ENCODE measurements at regions not wholly inside any gene's neighbourhood (a gene's known extent, or its start where the extent isn't known, plus 50 kb on each side); places are given as distances from the start of the nearest gene placed in this dataset.

DNA sequence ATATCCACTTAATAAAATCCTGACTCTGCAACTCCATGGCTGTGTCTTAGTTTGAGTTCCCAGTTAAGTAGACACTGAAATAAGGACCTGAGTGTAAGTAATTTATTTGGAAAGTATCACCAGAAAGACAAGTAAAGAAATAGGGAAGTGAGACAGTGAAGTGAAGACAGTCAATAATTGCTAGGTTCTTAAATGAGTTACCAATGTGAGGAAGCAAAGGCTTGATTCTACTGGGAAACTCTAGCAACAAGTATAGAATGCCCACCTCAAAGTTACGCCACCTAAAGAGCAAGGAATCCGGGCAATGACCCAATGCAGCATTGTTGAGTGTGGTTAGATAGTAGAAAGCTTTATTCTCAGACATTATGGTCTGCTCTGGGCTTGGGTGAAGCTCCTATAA, 383.9 kb downstream of the TLR4 start:
- DNase-seq, result no peak

DNA sequence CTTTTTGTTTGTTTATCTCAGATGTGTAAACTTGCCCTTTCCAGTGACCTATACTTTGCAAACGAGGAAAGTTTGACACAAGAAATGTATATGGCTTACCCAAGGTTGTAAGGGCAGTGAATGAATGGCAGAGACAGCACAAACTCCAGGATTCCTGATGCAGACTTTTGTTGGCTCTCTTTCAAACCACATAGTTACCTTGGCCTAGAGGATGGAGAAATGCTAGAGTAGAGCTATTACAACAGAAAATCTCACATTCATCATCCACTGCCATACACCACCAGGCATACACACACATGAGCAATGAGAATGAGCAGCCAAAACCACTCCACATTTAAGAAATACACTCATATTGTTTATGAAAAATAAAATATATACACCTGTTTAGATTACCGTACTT, 387.0 kb downstream of the TLR4 start:
- DNase-seq, result no peak

DNA sequence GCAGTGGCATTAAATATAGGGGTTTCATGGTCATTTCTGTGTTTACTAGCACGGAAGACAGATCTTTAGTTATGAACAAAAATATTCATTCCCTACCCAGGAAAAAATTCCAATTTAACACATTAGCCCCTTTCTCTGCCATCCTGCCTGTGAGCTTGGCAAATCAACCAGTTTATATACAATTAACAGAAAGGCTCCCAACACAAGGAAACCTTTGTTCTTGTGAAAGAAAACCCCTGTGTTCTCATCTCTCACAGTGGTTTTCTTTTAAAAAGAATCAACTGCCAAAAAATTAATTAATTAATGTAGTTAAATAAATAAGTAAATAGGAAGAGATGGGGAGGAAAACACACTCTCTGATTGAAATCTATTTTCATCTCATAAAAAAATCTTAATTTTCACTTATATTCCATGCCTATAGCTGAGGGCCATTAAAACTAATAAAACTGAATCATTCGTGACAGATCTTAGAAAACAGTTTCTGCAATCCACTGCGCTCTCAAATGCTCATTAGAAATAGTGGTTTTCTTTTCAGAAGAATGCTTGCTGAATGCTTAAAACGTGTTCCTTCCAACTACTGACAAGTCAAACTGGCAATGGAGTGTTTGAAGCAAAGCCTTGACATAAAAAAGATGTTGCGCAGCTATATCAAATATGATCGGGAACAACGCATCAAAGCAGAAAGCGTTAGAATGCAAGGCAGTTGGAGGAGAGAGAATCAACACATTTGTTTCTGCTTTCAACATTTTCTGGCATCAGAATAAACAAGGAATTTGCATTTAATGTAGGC, 387.7 kb downstream of the TLR4 start:
- no peak for DNase-seq

DNA sequence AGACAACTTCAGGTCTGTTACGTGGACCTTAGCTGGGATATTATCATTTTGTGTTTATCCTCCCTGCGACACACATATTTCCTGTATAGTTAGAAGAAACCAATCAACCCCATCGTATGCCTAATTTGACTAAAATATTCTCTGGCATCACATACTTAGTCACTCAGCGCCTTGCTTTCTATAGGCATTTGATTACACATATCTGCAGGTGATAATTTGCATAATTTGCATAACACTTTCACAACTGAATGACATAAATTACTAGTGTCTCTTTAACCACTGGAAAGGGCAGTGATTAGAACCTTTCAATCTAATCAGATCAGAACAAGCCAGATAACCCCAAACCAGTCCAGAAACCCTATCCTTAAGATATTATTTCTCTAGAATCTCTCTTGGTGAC, 390.2 kb downstream of the TLR4 start:
- DNase-seq, result peak; percentile 6

DNA sequence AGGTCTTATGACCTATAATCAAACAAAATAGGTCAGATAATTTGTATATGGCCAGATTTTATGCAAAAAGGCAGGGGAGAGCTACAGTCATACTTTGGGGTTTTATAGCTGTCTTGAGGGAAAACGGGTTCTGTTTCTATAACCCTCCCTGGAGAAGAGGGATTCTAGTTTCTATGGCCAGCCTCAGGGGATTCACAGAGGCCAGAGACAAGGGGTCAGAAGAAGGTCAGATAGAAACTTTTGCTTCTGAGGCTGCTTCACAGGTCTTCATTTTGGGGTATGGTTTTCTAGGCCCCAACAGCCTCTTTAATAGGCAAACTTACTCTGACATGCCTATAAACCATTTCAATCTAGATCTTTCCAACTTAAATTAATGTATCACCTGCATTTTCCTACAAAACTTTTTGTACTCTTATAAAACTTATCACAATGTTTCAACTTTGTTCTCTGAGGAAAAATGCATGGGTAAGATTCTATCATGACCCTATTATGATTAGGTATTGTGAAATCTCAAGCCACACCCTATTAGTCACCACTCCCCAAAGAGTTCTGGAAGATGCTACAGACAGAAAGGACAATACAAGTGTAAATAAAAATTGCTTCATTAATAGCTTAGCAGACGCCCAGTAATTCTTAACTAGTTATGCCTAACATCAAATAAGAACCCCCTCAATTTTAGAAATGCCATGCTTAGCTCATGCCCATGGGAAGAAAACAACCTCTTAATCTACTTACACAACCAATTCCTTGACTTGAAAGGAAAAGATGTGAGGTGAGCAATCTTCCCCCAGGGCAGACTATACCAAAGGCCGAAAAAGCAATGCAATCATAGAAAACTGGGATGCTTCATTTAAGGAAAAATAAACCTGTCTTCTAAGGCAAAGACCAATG, 396.6 kb downstream of the TLR4 start:
- no peak for DNase-seq

DNA sequence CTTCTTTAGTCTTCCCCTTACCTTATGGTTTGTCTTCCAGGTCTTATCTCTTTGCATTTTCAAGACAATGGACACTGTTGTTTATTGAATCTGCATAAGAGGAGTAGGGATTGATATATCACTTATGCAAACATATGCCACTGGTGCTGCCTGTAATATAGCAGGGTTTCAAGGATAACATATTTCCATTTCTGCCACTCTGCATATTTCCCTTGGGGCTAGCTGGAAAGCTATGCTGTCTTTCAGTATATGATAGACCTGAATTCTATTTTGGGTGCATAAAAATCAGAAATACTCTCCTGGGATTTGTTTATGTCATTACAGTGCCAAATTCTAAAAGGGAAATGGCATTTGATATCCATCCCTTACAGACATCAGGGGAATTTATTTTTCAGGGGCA, 400.2 kb downstream of the TLR4 start:
- peak; percentile 56 for DNase-seq

DNA sequence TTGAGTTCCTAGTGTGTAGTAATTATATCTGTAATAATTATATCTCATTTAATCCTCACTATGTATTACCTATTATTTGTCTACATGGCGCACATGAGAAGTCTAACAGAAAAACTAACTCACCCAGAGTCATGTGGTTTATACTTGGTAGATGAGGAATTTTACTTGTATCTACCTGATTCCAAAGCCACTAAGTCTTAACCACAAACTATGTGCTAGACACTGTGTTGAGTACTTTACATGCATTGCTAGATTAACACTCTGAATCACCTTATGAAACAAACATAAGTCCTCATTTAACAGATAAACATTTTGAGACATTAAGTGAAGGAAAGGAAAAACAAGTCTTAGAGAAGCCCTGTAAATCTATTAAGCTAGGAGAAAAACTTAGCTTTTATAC, 404.8 kb downstream of the TLR4 start:
- DNase-seq, result no peak

DNA sequence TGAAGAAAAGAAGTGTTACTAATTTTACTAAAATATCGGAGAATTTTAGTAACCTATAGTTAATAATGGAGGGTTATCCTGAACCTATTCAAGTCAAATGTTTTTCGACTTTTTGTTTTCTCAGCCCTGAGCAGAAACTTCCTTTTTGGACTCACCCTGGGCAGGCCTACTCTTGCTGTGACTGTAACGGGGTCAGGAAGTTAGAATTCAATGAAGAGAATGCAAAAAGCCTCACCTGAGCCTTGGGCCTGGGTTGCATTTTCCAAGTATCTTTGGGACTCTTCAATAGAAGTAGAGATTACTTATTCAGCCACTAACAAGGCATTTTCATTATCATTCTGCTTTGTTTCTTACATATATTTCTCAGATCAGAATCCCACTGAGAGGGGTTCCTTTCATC, 405.3 kb downstream of the TLR4 start:
- no peak for DNase-seq

DNA sequence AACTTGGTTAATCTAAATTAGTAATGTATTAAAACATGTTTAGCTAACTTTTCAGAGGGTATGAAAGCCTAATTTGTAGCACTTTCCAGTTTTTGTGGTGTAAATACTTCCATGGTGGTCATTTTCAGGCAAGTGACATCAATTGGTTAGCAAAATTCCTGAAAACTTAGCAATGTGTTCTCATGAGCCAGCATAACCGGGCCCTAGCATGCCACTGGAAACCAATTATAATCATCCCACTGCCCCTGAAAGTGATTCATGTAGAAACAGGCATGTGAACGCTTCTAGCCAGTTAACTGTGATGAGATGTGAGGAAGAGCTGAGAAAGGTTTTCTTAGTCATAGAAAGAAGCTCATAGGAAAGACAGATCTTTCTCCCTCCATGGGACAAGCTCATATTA, 417.2 kb downstream of the TLR4 start:
- no peak for DNase-seq

DNA sequence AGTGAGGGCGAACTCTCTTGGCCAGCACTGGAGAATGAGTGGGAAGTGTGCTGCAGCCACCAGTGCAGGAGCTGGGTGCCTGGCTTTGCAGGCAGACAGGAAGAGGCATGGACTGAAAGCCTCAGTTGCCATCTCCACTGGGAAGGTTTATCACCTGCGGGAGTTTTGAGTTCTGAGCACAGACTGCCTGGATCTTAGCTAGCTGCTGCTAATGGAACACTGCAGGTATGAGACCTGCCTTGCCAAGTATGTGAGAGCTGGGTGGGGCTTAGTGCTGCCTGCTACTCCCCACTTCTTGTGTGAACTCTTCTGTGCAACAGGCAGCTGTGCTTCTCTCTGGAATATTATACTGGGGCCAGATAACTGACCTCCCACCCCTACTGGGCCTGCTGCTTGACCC, 424.1 kb downstream of the TLR4 start:
- no peak for DNase-seq

DNA sequence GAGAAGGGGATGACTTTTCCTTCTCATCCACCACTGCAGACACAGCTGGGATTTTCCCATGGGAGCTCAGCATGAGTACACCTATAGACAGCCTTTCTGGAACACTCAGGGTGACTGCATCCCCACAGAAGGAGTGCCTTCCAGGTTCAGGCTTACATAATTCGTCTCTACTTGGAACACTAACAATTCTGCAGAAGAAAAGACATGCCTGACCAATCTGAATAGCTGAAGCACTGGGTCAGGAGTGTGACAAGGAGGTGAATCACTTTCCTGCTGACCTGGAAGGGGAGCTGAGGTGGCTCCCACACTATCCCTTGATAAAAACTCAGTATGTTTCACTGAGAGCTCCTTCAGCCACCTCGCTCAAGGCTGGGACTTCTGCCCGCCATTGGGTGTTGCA, 425.3 kb downstream of the TLR4 start:
- DNase-seq, result no peak

DNA sequence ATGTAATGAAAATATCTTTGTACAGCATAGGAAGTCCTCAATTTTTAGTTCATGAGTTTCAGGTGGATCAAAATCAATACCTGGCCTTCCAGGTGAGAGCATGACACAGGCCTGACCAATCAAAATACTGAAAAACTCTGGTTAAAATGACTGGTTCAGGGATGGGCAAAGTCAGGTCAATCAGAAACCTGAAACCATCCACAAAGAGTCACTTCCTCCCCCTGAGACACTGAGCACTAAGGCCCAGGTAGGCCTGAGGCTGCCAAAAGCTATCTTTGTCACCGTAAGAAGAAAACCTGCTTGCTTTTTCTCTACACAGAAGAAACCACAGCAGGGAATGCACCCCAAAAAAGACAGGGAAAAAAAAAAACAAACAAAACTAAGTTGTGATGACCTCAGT, 444.8 kb downstream of the TLR4 start:
- no peak for DNase-seq

DNA sequence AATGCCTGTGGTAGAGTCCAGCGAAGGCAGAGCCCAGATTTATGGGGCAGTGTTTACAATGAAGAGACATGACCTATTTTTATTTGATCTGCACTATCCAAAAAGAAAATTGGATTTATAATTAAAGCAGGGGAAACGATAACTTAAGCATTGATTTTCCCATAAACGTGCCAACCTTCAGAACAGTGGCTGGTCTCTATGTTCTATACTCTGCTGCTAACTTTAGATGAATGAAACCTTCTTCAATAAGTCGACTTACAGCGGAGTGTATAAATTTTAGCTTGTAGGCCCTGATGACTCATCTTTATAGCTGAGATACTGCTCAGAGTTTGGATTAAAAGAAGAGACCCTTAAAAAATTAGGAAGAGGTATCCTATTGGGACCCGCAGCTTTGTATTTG, 452.6 kb downstream of the TLR4 start:
- DNase-seq, result no peak

DNA sequence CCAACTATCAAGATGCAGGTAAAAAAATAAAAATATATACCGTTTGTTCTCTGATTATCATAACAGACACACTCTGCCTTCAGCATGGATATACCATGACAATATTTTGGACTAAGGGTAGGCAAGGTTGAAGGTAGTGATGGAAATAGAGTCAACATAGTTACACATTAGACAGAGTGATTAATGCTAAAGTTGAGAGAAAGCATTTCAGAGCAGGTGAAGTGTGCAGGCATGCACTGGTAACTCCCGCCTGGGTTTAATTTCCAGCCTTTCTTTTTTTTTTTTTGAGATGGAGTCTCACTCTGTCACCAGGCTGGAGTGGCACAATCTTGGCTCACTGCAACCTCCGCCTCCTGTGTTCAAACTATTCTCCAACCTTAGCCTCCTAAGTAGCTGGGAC, 458.5 kb downstream of the TLR4 start:
- no peak for DNase-seq

DNA sequence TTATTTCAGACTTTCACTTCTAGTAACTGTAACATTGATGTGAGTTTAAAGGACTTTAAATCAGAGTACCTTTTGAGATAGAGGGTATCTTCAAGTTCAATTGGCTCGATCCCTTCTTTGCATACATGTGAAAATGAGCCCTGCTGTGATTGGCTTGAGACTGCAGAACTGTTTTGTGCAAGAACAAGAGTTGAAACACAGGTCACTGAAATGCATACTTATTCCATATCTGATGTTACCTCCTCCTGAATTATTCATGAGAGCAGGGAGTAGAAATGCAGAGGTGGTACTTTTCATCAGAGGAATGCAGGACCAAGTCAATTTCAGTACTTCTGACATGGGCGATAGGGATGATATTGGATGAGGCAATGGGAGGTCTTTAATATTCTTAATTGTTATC, 459.5 kb downstream of the TLR4 start:
- no peak for DNase-seq

DNA sequence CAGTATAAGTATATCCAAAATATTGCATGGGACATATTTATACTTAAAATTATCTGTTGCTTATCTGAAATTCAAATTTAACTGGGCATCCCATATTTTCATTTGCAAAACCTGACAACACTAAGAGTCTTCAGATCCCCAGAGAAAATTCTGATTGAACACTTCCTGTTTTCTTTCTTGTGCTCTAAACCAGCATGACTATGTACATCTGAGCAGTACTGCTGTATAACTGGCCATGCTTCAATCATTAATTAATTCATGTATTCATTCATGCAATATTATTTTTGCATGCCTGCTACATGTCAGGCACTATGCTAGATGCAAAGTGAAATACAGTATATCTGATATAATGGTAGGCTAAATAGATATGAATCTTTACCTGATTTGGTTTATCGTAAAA, 461.2 kb downstream of the TLR4 start:
- no peak for DNase-seq

DNA sequence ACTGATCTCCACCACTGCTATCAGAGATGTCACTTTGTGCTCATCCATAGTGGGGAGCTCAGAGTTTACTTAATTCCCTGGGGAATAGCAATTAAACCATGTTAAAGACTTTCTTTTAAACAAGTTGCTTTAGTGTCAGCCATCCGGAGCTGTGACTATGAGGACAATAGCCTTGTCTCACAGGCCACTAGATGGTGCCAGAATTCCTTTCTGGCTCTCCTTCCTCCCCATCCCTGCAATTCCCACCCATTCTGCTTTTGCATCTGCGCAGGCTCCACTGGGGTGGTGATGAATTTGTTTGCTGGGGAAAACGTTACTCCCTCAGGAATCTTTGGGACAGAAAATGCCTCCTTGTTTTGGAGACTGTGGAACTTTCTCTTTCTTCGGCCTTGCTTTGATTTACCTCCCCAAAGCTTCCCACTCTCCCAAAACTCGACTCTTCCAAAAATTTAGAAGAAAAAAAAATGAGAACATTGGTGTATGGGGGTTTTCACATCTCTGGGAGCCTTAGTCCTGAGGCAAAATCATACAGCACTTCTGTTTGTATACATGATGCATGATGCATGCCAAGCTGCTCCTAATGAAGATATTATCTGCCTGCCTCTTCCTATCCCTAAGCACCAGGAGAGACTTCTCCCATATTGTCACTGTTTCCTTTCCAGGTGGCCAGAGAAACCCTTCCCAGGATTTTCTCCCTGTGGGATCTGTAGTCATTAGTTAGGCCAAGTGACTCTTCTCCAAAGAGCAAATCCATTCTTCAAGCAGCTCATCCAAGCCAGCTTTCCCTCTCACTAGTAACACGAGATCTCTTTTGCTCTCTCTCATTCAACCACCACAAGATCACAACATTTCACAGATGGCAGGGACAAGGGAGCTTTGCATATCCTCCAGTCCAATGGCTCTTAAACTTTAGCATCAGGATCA, 466.1 kb downstream of the TLR4 start:
- peak; percentile 18 for DNase-seq

DNA sequence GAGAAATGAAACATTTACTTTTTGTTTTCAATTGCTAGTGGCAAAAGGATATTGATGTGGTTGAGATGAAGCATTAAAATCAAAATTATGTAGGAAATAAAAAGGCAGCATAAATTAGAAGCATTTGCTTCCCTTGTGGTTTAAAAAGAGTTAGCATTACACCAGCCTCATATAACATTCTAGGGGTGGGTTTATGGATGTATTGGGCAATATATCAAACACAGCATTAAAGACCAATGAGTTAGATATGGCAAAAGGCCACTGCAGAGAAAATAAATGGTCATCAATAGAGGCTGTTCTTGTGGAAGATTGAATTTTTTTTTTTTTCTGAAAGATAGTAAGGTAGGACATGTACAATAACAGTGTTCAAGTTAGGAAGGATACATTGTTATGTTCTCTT, 473.0 kb downstream of the TLR4 start:
- DNase-seq, result no peak

DNA sequence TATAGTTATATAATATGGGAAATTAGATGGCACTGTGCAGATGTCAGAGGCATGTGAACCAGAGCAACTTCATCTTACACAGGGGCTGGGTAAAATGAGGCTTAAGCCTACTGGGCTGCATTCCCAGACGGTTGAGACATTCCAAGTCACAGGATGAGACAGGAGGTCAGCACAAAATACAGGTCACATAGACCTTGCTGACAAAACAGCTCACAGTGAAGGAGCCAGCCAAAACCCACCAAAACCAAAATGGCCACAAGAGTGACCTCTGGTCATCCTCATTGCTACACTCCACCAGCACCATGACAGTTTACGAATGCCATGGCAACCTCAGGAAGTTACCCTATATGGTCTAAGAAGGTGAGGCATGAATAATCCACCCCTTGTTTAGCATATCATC, 479.4 kb downstream of the TLR4 start:
- DNase-seq, result no peak

DNA sequence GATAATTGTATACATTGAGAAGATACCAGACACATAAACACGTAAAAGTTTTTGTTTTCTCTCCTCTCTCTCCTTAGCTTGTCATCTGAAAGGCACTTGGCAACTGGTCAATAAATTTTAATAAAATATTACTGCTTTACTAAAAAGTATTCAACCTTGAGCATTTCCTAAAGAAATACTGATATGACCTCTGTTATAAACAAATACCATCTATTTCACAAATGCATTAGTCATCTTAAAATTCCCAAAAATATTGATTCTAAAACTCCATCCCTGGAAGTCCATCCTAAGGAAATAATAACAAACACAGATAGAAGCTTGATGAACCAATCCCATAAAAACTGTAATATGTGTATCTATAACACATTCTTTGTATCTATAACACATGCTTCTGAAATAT, 483.2 kb downstream of the TLR4 start:
- DNase-seq, result no peak

DNA sequence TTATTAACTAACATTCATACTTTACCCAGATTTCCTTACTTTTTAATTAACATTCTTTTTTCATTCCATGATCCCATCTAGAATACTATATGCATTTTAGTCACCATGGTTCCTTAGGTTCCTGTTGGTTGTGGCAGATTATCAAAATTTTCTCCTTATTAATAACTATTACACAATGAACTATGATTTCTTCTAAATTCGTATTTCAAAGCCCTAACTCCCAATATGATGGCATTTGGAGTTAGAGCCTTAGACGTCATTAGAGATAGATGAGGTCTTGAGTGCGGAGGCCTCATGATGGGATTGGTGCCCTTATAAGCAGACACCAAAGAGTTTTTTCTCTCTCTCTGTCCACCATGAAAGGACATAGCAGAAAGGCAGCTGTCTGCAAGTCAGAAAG, 485.4 kb downstream of the TLR4 start:
- DNase-seq, result no peak

DNA sequence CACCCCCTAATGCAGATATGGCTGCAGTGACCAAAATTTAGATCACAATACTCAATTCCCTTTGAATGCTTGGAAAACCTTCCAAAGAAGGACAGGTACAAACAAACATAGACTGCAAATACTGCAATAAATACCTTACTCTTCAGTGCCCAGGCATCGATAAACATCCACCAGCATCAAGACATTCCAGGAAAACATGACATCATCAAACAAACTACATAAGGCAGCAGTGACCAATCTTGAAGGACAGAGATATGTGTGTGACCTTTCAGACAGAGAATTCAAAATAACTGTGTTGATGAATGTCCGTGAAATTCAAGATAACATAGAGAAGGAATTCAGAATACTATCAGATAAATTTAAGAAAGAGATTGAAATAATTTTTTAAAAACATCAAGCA, 488.6 kb downstream of the TLR4 start:
- DNase-seq, result no peak

DNA sequence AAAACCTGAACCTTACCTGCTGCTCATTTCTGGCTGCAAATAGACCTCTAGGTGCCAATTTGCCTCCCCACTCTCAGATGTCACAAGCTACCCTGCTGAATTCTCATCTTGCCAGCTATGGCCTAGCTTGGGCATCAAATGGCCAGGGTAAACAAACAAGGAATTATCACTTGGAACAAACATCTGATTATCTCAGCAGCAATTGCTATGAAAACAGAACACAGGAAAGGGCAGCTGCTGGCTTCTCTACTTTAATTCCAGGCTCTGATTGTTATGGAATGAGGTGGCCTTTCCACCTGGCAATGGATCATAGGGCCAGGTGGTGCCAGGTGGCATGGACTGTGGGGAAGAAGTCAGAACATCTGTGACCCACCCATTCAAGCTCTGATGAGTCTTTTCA, 505.1 kb downstream of the TLR4 start:
- no peak for DNase-seq
